Cardiac muscle cell (in vitro differentiated cells and primary cell): ENCODE measurements at regions not wholly inside any gene's neighbourhood (a gene's known extent, or its start where the extent isn't known, plus 50 kb on each side); places are given as distances from the start of the nearest gene placed in this dataset.

Source experiments
- DNase-seq, 2 donors: peaks; one replicate each; pipeline versions ENCODE4 v3.0.0 to v3.0.0-alpha.2; 2010 to 2017; ENCODE audit warnings: low read depth in 1 of 2, low spot score in 1 of 2
- H3K27ac ChIP-seq: fragments of 200-600 bp; sonication (generic); 2 replicates; pipeline ENCODE4 v1.5.1; 2016
- H3K27me3 ChIP-seq: fragments of 200-600 bp; sonication (generic); 2 replicates; pipeline ENCODE4 v1.6.0; 2016; ENCODE audit warnings: control low read depth
- H3K36me3 ChIP-seq: fragments of 200-600 bp; sonication (generic); 2 replicates; pipeline ENCODE4 v1.5.1; 2016; ENCODE audit warnings: control low read depth
- H3K4me1 ChIP-seq: fragments of 200-600 bp; sonication (generic); 2 replicates; pipeline ENCODE4 v1.8.1; 2017; ENCODE audit warnings: low read depth, mild to moderate bottlenecking, mixed run types
- H3K4me3 ChIP-seq: fragments of 200-600 bp; sonication (generic); 2 replicates; pipeline ENCODE4 v1.5.1; 2016; ENCODE audit warnings: mild to moderate bottlenecking
- H3K9me3 ChIP-seq: fragments of 200-600 bp; sonication (generic); 2 replicates; pipeline ENCODE4 v1.5.1; 2017; ENCODE audit warnings: low read depth, mild to moderate bottlenecking, control low read depth
- TF ChIP-seq, protein P1 (sequence below): IDR thresholded peaks from 2 replicates; pipeline ENCODE4 v1.5.1; 2012; ENCODE audit warnings: low read depth, mild to moderate bottlenecking, low read length

DNA sequence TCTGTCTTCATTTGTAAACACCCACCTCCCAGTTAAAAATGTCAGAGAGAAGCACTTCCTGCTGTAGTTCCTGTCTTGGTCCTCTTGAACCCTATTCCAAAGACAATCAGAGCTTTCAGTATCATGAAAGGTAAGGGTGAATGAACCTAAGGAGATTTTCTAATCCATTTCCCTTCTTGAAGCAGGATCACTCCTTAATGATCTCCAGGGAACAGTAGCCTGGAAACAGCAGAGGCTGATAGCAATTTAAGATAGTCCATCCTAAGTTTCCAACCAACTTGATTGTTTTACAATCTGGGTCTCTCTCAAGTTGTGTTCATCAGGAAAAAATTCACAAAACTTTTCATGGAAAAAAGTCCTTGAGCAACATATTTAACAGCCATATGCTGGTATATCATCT, 273.6 kb downstream of the NEBL start:
- no peak overlapping the region for H3K27ac ChIP-seq
- TF ChIP-seq, protein P1, sequence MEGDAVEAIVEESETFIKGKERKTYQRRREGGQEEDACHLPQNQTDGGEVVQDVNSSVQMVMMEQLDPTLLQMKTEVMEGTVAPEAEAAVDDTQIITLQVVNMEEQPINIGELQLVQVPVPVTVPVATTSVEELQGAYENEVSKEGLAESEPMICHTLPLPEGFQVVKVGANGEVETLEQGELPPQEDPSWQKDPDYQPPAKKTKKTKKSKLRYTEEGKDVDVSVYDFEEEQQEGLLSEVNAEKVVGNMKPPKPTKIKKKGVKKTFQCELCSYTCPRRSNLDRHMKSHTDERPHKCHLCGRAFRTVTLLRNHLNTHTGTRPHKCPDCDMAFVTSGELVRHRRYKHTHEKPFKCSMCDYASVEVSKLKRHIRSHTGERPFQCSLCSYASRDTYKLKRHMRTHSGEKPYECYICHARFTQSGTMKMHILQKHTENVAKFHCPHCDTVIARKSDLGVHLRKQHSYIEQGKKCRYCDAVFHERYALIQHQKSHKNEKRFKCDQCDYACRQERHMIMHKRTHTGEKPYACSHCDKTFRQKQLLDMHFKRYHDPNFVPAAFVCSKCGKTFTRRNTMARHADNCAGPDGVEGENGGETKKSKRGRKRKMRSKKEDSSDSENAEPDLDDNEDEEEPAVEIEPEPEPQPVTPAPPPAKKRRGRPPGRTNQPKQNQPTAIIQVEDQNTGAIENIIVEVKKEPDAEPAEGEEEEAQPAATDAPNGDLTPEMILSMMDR = no peak
- no peak overlapping the region for H3K4me3 ChIP-seq
- no peaks in the 10 kb centered on the region for H3K27me3 ChIP-seq
- DNase-seq = no peak
- H3K4me1 ChIP-seq = peaks cover 4% of the 10 kb centered on the region
- H3K9me3 ChIP-seq = no peaks in the 10 kb centered on the region
- H3K36me3 ChIP-seq = no peaks in the 10 kb centered on the region

DNA sequence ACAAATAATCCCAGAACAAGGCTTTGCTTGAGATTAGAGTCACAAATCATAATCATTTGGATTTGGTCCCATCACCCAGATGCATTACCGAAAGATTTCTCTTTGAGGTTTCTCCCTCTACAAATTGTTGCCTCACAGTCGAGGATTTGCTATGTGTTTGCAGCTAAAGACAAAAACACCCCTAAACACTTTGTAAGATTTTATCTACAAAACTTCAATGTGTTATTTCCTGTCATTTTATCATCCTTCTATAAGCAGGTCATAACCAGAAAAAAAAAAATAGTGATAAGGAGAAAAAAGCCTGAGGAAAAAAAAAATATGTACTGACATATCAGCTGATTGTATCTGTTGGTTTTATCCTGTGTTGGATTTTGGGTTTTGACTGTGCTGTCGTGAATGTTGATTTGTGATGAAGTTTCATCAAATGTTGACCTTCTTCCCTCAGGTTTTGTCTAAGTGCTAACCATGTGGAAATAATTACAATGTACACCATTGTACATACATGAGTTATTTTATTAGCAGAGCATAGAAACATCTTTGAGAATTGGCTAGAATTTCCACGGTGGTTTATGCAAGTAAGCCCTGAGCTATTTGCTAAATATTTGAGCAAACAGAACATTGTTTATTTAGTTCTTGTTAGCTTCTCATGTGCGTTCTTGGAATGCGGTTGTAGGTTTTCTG, 274.4 kb downstream of the NEBL start:
- no peaks in the 10 kb centered on the region for H3K9me3 ChIP-seq
- peaks cover 4% of the 10 kb centered on the region for H3K4me1 ChIP-seq
- TF ChIP-seq, protein P1 = no peak
- no peaks in the 10 kb centered on the region for H3K27me3 ChIP-seq
- H3K36me3 ChIP-seq = no peaks in the 10 kb centered on the region
- no peak overlapping the region for H3K4me3 ChIP-seq
- H3K27ac ChIP-seq = no peak overlapping the region
- no peak for DNase-seq

DNA sequence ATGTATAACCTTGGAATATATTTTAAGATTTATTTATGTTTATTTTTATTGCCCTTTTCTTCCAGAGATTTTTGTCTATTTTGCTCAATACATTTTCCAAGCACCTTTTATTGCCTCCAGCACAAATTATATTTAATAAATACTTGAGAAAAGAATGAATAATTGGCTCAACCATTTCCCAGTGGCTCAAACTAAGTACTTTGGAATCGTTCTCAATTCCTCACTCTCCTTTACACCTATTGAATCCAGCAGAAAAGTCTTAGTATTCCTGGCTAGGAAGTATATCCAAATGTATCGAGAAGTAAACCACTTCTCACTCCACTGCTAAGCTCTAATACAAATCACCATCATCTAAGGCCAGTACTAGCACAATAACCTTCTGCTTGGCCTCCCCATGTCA, 276.1 kb downstream of the NEBL start:
- H3K27me3 ChIP-seq = no peaks in the 10 kb centered on the region

DNA sequence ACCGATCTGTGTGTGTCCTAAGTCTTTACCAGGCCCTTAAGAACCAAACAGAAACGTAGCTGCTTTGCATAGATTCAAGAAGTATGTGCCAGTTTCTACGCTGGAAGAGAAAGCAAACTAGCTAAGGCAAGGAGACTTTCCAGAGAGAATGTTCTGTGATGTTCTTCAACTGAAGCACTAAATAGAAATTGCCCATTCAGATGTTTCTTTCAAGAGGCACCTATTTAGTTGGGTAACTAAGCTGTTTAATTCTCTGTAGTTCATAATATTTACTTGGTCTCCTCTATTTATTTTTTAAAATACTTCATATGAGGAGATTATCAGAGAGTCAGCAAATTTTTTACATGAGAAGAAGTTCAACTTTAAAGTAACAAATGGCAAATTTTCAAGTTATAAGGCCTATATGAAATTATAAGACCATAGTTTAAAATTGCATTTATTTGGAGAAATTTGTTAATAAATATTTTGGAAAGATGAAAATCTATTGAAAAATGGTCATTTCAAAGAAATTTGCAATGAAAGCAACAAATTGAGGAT, 279.0 kb downstream of the NEBL start:
- Histone ChIP-seq H3K4me3 (no peak overlapping the region), H3K27me3 (no peaks in the 10 kb centered on the region), H3K36me3 (no peaks in the 10 kb centered on the region), H3K4me1 (no peaks in the 10 kb centered on the region), H3K9me3 (no peaks in the 10 kb centered on the region), H3K27ac (no peak overlapping the region)
- no peak for DNase-seq
- TF ChIP-seq, protein P1 = no peak

More for the DNA sequence above, 276.1 kb downstream of the NEBL start:
- Histone ChIP-seq H3K4me1 (no peaks in the 10 kb centered on the region), H3K27ac (no peak overlapping the region), H3K36me3 (no peaks in the 10 kb centered on the region), H3K4me3 (no peak overlapping the region), H3K9me3 (no peaks in the 10 kb centered on the region)
- TF ChIP-seq, protein P1 = no peak
- DNase-seq = no peak

DNA sequence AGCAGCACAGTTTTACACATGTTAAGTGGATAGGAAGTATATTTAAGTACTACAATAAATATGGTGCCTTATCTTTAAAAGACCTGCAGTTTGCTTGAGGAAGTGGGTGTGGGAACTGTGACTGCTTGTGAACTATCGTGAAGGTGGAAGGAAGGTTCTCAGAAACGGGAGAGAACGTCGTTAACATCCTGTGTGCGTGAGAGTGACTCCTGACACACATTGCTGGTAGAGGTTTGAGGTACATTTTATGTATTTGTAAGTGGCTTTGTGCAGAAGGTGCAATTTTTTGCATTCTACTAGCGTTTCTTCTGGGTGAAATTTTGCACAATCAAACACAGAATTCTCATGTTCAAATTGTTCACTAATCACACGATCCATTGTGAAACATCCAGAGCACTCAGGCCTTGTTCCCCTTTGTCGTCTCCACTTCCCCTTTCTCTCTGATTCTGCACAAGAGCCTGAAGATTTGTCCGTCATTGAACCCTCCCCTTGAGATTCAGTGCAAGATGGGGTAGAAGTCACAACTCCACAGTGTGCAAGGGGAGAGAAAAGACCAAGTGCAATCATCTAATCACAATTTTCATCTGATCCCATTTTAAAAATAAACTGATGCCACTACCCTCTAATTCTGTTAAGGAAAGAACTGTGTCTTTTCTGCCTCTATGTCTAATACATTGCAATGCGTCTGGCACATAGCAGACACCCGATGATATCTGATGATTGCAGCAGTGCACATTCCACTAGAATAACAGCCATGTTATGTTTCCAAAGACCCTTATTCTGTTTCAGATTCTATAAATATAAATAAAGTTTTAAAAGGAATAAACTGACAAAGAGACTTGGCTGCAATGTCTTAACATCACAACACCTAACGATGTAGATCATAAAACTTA, 279.9 kb downstream of the NEBL start:
- H3K27me3 ChIP-seq = no peaks in the 10 kb centered on the region
- no peaks in the 10 kb centered on the region for H3K36me3 ChIP-seq
- DNase-seq = no peak
- no peak overlapping the region for H3K4me3 ChIP-seq
- H3K4me1 ChIP-seq = no peaks in the 10 kb centered on the region
- H3K27ac ChIP-seq = no peak overlapping the region
- H3K9me3 ChIP-seq = no peaks in the 10 kb centered on the region
- TF ChIP-seq, protein P1 = no peak
